ENCODE measurements at regions not wholly inside any gene's neighbourhood (a gene's known extent, or its start where the extent isn't known, plus 50 kb on each side); places are given as distances from the start of the nearest gene placed in this dataset.

- Mint-ChIP-seq H3K27me3 (ENCODE audit: insufficient read depth, low read depth, poor library complexity) (no peaks in the 10 kb centered on the region), H3K4me3 (no peak overlapping the region), H3K4me1 (peaks cover 5% of the 10 kb centered on the region; the same call in 2 of the 3 replicates), H3K36me3 (ENCODE audit: low read depth) (peaks cover 26% of the 10 kb centered on the region), H3K27ac (no peak overlapping the region), H3K9me3 (peaks cover 24% of the 10 kb centered on the region)
- Histone ChIP-seq H3K27me3 (ENCODE audit: insufficient read depth) (no peaks in the 10 kb centered on the region), H3K4me3 (no peak overlapping the region), H3K79me2 (replicated peaks; ENCODE audit: insufficient read depth) (no peaks in the 10 kb centered on the region), H3K4me1 (ENCODE audit: insufficient read depth) (no peaks in the 10 kb centered on the region), H4K20me1 (replicated peaks; ENCODE audit: insufficient read depth) (no peaks in the 10 kb centered on the region), H3K27ac (ENCODE audit: low read depth) (no peak overlapping the region), H3K9me2 (ENCODE audit: insufficient read depth) (0 out of 2 replicates have a peak, but pooled peaks cover 4% of the 10 kb centered on the region), H2AFZ (peak overlapping the region; percentile 5; the same call in 1 of the 2 replicates), H3K36me3 (ENCODE audit: insufficient read depth) (peaks cover 4% of the 10 kb centered on the region; the same call in 1 of the 2 replicates), H3F3A (replicated peaks; ENCODE audit: low read depth) (no peaks in the 10 kb centered on the region), H3K4me2 (no peak overlapping the region)
- peak; percentile 2 for DNase-seq (ENCODE audit: low spot score)
- TF ChIP-seq EZH2phosphoT487 (IDR thresholded peaks at IDR 0.05; ENCODE audit: unreplicated experiment) (no peak), NANOG (IDR thresholded peaks at IDR 0.05; ENCODE audit: borderline replicate concordance) (no peak), POLR2AphosphoS5 (IDR thresholded peaks at IDR 0.05; ENCODE audit: low read depth) (no peak), JUNB (IDR thresholded peaks at IDR 0.05; ENCODE audit: unreplicated experiment) (no peak), CTCF (conservative IDR thresholded peaks at IDR 0.05; ENCODE audit: low read depth in 2 of 2) (no peak), REST (IDR thresholded peaks at IDR 0.05; ENCODE audit: unreplicated experiment) (no peak), ZNF114 (CRISPR knock-in tag; IDR thresholded peaks at IDR 0.05) (no peak), ETS1 (IDR thresholded peaks at IDR 0.05) (no peak), ZNF331 (CRISPR knock-in tag; IDR thresholded peaks at IDR 0.05; ENCODE audit: low read depth) (no peak), CREB1 (CRISPR knock-in tag; IDR thresholded peaks at IDR 0.05; ENCODE audit: low read depth) (no peak), EZH2 (IDR thresholded peaks at IDR 0.05; ENCODE audit: low read depth, unreplicated experiment) (no peak), STAT1 (IDR thresholded peaks at IDR 0.05; ENCODE audit: unreplicated experiment) (no peak)
- no peak for ATAC-seq
Observed at GRCh38 chr1:187942986-187943385, 1114.2 kb downstream of the PLA2G4A start.

All from GM23338 (cell line).